Tibial artery (tissue), 4 donors: ENCODE measurements at regions not wholly inside any gene's neighbourhood (a gene's known extent, or its start where the extent isn't known, plus 50 kb on each side); places are given as distances from the start of the nearest gene placed in this dataset.

Experiments used
- DNase-seq, 2 donors: peaks; one replicate each; pipeline ENCODE4 v3.0.0-alpha.2; 2019
- H3K27ac ChIP-seq, 2 donors: fragments of 200-600 bp; sonication (generic) in 1 of 2; 1 replicate in 1 of 2; 2 replicates in 1 of 2; pipeline ENCODE4 v1.5.1; 2018 to 2019; ENCODE audit warnings: mild to moderate bottlenecking in 1 of 2
- H3K27me3 ChIP-seq, 2 donors: fragments of 200-600 bp; sonication (generic) in 1 of 2; one replicate each; pipeline versions ENCODE4 v1.5.1 to v1.6.0; 2016 to 2019
- H3K36me3 ChIP-seq, 3 donors: fragments of 200-600 bp; sonication (generic) in 2 of 3; one replicate each; pipeline ENCODE4 v1.5.1; 2016 to 2019; ENCODE audit warnings: mild to moderate bottlenecking in 2 of 3
- H3K4me1 ChIP-seq, 4 donors: fragments of 200-600 bp; sonication (generic) in 2 of 4; 1 replicate in 3 of 4; 2 replicates in 1 of 4; pipeline ENCODE4 v1.5.1; 2016 to 2019
- H3K4me3 ChIP-seq, 2 donors: fragments of 200-600 bp; sonication (generic) in 1 of 2; 1 replicate in 1 of 2; 2 replicates in 1 of 2; pipeline ENCODE4 v1.5.1; 2018 to 2019; ENCODE audit warnings: mild to moderate bottlenecking in 2 of 2
- H3K9me3 ChIP-seq, 3 donors: fragments of 200-600 bp; sonication (generic) in 1 of 3; one replicate each; pipeline ENCODE4 v1.5.1; 2016 to 2019
- CTCF ChIP-seq, 2 experiments: fragments of 200-600 bp in 1 of 2; fragments of 450-650 bp in 1 of 2; IDR thresholded peaks; one replicate each; pipeline ENCODE4 v1.5.1; 2017 to 2019; ENCODE audit warnings: antibody characterized with exemption in 2 of 2, mild to moderate bottlenecking in 1 of 2, moderate library complexity in 1 of 2
- intact Hi-C: fragments of 100-400 bp; cut with DNase I; formaldehyde crosslinking; loops from one replicate; pipeline ENCODE4 v1.15.0; 2023; ENCODE audit warnings: low total_unique reads

GRCh38 chr10:130642926-130643325 is 506.7 kb downstream of the GLRX3 start:
- no peak for TF ChIP-seq CTCF (IDR thresholded peaks at IDR 0.05)
- Histone ChIP-seq H3K36me3 (no peaks in the 10 kb centered on the region), H3K27ac (no peak overlapping the region), H3K4me3 (no peak overlapping the region), H3K9me3 (no peaks in the 10 kb centered on the region), H3K27me3 (no peaks in the 10 kb centered on the region), H3K4me1 (no peaks in the 10 kb centered on the region)
- no peak for DNase-seq
- intact Hi-C loops = no loop called here

DNA sequence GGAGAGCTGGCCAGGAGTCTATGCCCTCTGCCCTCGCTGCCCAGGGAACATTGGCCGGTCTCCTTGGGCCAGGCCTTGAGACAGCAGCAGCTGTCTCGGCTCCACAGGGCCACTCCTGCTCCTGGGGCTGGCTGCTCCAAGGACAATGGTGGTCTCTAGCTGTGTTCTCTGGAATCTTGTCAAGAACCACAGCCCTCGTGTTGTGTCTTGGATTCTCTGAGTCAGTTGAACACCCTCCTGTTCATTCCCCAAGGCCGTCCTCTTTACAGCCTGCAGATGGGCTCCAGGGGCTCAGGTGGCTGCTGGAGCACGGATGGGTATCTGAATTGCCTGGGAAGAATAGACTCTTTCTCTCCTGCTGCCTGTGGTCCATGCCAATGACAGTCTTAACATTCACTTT is 511.1 kb downstream of the GLRX3 start:
- H3K27me3 ChIP-seq = no peaks in the 10 kb centered on the region
- peaks cover 0 to under 1% (median 0%) of the 10 kb centered on the region in 3 donors for H3K9me3 ChIP-seq
- intact Hi-C loops = no loop called here
- no peaks in the 10 kb centered on the region for H3K4me1 ChIP-seq
- H3K27ac ChIP-seq = no peak overlapping the region
- DNase-seq = no peak
- no peak for TF ChIP-seq CTCF (IDR thresholded peaks at IDR 0.05)
- H3K4me3 ChIP-seq = no peak overlapping the region
- H3K36me3 ChIP-seq = no peaks in the 10 kb centered on the region

GRCh38 chr10:130648807-130649206 is 512.6 kb downstream of the GLRX3 start:
- Histone ChIP-seq H3K36me3 (no peaks in the 10 kb centered on the region), H3K4me1 (no peaks in the 10 kb centered on the region), H3K4me3 (no peak overlapping the region), H3K27ac (no peak overlapping the region), H3K9me3 (peaks cover 0 to 5% (median 0%) of the 10 kb centered on the region in 3 donors), H3K27me3 (no peaks in the 10 kb centered on the region)
- DNase-seq = no peak
- intact Hi-C loops = no loop called here
- TF ChIP-seq CTCF (IDR thresholded peaks at IDR 0.05) = no peak

DNA sequence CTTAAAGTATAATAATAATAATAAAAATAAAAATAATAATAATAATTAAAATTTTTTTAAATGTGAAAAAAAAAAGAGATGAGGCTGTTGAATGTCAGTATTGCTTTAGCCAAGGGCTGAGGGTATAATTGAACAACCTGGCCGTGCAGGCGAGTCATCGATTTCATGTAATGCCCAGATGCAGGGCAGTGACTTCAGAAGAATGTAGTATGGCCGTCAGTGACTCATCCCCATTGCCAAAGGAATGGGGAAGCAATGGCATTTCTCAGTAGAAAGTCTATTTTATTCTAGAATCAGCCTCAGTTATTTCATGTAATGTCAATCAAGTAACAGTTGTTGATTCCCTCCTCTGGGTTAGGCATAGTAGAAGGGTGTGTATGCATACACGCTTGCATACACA is 516.4 kb downstream of the GLRX3 start:
- DNase-seq = no peak
- Histone ChIP-seq H3K36me3 (no peaks in the 10 kb centered on the region), H3K4me3 (no peak overlapping the region), H3K4me1 (no peaks in the 10 kb centered on the region), H3K27ac (no peak overlapping the region), H3K27me3 (no peaks in the 10 kb centered on the region), H3K9me3 (peaks cover 0 to 5% (median 0%) of the 10 kb centered on the region in 3 donors)
- intact Hi-C loops = no loop called here
- TF ChIP-seq CTCF (IDR thresholded peaks at IDR 0.05) = no peak

DNA sequence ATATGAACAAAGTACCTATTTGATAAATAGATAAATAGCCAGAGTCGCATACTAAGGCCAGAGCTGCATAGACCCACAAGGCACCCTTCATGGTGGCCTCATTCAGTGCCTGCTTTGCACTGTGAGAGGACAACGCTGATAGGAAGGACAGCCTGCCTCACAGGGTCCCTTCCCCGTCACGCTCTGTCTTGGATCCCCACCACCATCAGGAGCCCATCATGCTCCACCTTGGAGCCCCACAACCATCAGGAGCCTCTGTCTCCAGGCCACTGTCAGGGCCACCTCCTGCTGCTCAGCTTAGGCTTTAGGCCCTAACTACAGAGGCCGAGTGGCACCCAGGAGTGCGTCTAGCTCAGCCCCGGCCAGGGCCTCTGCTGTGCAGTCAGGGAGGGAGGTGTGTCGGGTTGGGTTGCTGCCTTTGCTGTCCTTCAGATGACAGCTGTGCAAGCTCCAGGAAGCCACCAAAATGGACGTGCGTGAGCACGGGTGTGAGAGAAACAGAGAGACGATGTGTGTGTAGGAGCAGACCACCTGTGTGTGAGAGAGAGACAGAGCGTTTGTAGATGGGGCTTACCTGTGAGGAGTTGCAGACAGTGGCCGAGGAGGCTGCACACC is 516.9 kb downstream of the GLRX3 start:
- H3K27me3 ChIP-seq = no peaks in the 10 kb centered on the region
- H3K36me3 ChIP-seq = no peaks in the 10 kb centered on the region
- TF ChIP-seq CTCF (IDR thresholded peaks at IDR 0.05) = no peak
- H3K4me1 ChIP-seq = no peaks in the 10 kb centered on the region
- H3K9me3 ChIP-seq = peaks cover 0 to 5% (median 0%) of the 10 kb centered on the region in 3 donors
- no peak for DNase-seq
- intact Hi-C loops = no loop called here
- no peak overlapping the region for H3K27ac ChIP-seq
- H3K4me3 ChIP-seq = no peak overlapping the region

- DNase-seq = no peak
- Histone ChIP-seq H3K4me3 (no peak overlapping the region), H3K36me3 (no peaks in the 10 kb centered on the region), H3K4me1 (no peaks in the 10 kb centered on the region), H3K9me3 (peaks cover 0 to 5% (median 0%) of the 10 kb centered on the region in 3 donors), H3K27ac (no peak overlapping the region), H3K27me3 (no peaks in the 10 kb centered on the region)
- intact Hi-C loops = no loop called here
- TF ChIP-seq CTCF (IDR thresholded peaks at IDR 0.05) = no peak
These were observed 518.5 kb downstream of the GLRX3 start for GRCh38 chr10:130654726-130655125.
